Upper lobe of left lung (tissue), 6 donors: ENCODE measurements at regions not wholly inside any gene's neighbourhood (a gene's known extent, or its start where the extent isn't known, plus 50 kb on each side); places are given as distances from the start of the nearest gene placed in this dataset.
A peak's percentile ranks its signal among the peaks of the same experiment; 100 is the strongest.

ENCODE experiments used
- ATAC-seq, 2 donors: fragments of 200-7000 bp; cut with Tn5 transposase; one replicate each; pipeline ENCODE4 v1.9.1; 2022; ENCODE audit warnings: mild to moderate bottlenecking in 2 of 2, moderate library complexity in 2 of 2; ENCODE audit not compliant: low FRiP score in 2 of 2
- DNase-seq, 2 donors: peaks; one replicate each; pipeline ENCODE4 v3.0.0-alpha.2; 2019 to 2020
- H3K27ac ChIP-seq, 4 donors: fragments of 200-600 bp; sonication (generic); one replicate each; pipeline ENCODE4 v1.5.1; 2016 to 2019
- H3K27me3 ChIP-seq, 4 donors: fragments of 200-600 bp; sonication (generic); one replicate each; pipeline ENCODE4 v1.5.1; 2017 to 2019
- H3K36me3 ChIP-seq, 4 donors: fragments of 200-600 bp; sonication (generic); one replicate each; pipeline ENCODE4 v1.5.1; 2016 to 2019
- H3K4me1 ChIP-seq, 4 donors: fragments of 200-600 bp; sonication (generic); one replicate each; pipeline ENCODE4 v1.5.1; 2018 to 2019
- H3K4me3 ChIP-seq, 4 donors: fragments of 200-600 bp; sonication (generic); one replicate each; pipeline ENCODE4 v1.5.1; 2017 to 2019; ENCODE audit warnings: mild to moderate bottlenecking in 2 of 4, moderate library complexity in 1 of 4
- H3K9me3 ChIP-seq, 4 donors: fragments of 200-600 bp; sonication (generic); one replicate each; pipeline ENCODE4 v1.5.1; 2018 to 2019
- CTCF ChIP-seq, 6 experiments: fragments of 450-650 bp in 4 of 6; fragments of 200-600 bp in 2 of 6; sonication (generic) in 2 of 6; IDR thresholded peaks; one replicate each; pipeline ENCODE4 v1.5.1; 2016 to 2019; ENCODE audit warnings: antibody characterized with exemption in 6 of 6
- EP300 ChIP-seq, 4 donors: sonication (generic); formaldehyde crosslinking; IDR thresholded peaks; one replicate each; pipeline ENCODE4 v1.5.1; 2017; ENCODE audit warnings: antibody characterized with exemption in 4 of 4, control low read depth in 2 of 4
- POLR2A ChIP-seq, 4 donors: fragments of 450-650 bp; IDR thresholded peaks; one replicate each; pipeline ENCODE4 v1.5.1; 2016 to 2017; ENCODE audit warnings: antibody characterized with exemption in 4 of 4, mild to moderate bottlenecking in 2 of 4
- POLR2AphosphoS5 ChIP-seq, 2 donors: sonication (generic); formaldehyde crosslinking; IDR thresholded peaks; one replicate each; pipeline ENCODE4 v1.5.1; 2017; ENCODE audit warnings: antibody characterized with exemption in 2 of 2
- WGBS, 2 donors: methylation state at CpG; one replicate each; pipeline ENCODE4 v1.1.5; 2017 to 2018; 5-methylcytosine and 5-hydroxymethylcytosine counted together
- donor health status: DM: no; HTN: no; CAD: no; lungs with moderate emphysema.
- donor health status: DM: no; HTN: yes; CAD: no; lungs with severe emphysema.

GRCh38 chr5:86671536-86671935 is 53.8 kb downstream of the COX7C start:
- no peaks in the 10 kb centered on the region for H3K4me1 ChIP-seq

GRCh38 chr5:86674069-86674468 is 56.3 kb downstream of the COX7C start:
- H3K36me3 ChIP-seq: no peaks in the 10 kb centered on the region
- no peak for ATAC-seq
- WGBS, 2 donors: 83 to 86% methylated on average over 4 of the region's 4 CpGs
- DNase-seq: no peak
- H3K4me1 ChIP-seq: no peaks in the 10 kb centered on the region
- TF ChIP-seq CTCF (IDR thresholded peaks at IDR 0.05) (no peak), POLR2AphosphoS5 (IDR thresholded peaks at IDR 0.05) (no peak), EP300 (IDR thresholded peaks at IDR 0.05) (no peak), POLR2A (IDR thresholded peaks at IDR 0.05) (no peak)
- no peak overlapping the region for H3K4me3 ChIP-seq
- no peaks in the 10 kb centered on the region for H3K27me3 ChIP-seq
- H3K27ac ChIP-seq: no peak overlapping the region
- H3K9me3 ChIP-seq: no peaks in the 10 kb centered on the region

More at GRCh38 chr5:86671536-86671935, 53.8 kb downstream of the COX7C start:
- Histone ChIP-seq H3K36me3 (no peaks in the 10 kb centered on the region), H3K27ac (no peak overlapping the region), H3K27me3 (no peaks in the 10 kb centered on the region), H3K4me3 (no peak overlapping the region), H3K9me3 (no peaks in the 10 kb centered on the region)
- 90 to 99% methylated on average over 3 of the region's 3 CpGs for WGBS, 2 donors
- no peak for DNase-seq
- TF ChIP-seq CTCF (IDR thresholded peaks at IDR 0.05) (no peak), POLR2AphosphoS5 (IDR thresholded peaks at IDR 0.05) (no peak), EP300 (IDR thresholded peaks at IDR 0.05) (no peak), POLR2A (IDR thresholded peaks at IDR 0.05) (no peak)
- no peak for ATAC-seq

GRCh38 chr5:86675311-86675710 is 57.6 kb downstream of the COX7C start:
- DNase-seq (no peak), ATAC-seq (no peak)
- WGBS, 2 donors: 77 to 81% methylated on average over 4 of the region's 4 CpGs
- H3K36me3 ChIP-seq: no peaks in the 10 kb centered on the region
- TF ChIP-seq POLR2A (IDR thresholded peaks at IDR 0.05): no peak
- TF ChIP-seq POLR2AphosphoS5 (IDR thresholded peaks at IDR 0.05): no peak
- TF ChIP-seq CTCF (IDR thresholded peaks at IDR 0.05): no peak
- no peak for TF ChIP-seq EP300 (IDR thresholded peaks at IDR 0.05)
- H3K4me3 ChIP-seq: no peak overlapping the region
- H3K27ac ChIP-seq: no peak overlapping the region
- H3K4me1 ChIP-seq: no peaks in the 10 kb centered on the region
- no peaks in the 10 kb centered on the region for H3K9me3 ChIP-seq
- H3K27me3 ChIP-seq: no peaks in the 10 kb centered on the region

- Histone ChIP-seq H3K4me1 (no peaks in the 10 kb centered on the region), H3K9me3 (no peaks in the 10 kb centered on the region), H3K27ac (no peak overlapping the region), H3K36me3 (no peaks in the 10 kb centered on the region), H3K4me3 (no peak overlapping the region), H3K27me3 (no peaks in the 10 kb centered on the region)
- peak; percentile 78 to 93 for ATAC-seq
- 0% methylated on average over 1 of the region's 1 CpG for WGBS, 2 donors
- peak in 1 of 2 donors; percentile 34 for DNase-seq
- TF ChIP-seq POLR2A (IDR thresholded peaks at IDR 0.05) (no peak), CTCF (IDR thresholded peaks at IDR 0.05) (peak in 4 of 6 experiments; percentile 24 to 61 (median 54)), POLR2AphosphoS5 (IDR thresholded peaks at IDR 0.05) (no peak), EP300 (IDR thresholded peaks at IDR 0.05) (no peak)
Observed at GRCh38 chr5:86679529-86679928, 61.8 kb downstream of the COX7C start.

GRCh38 chr5:86679949-86680348 is 62.2 kb downstream of the COX7C start:
- WGBS, 2 donors: 66 to 68% methylated on average over 2 of the region's 2 CpGs
- Histone ChIP-seq H3K27ac (no peak overlapping the region), H3K9me3 (no peaks in the 10 kb centered on the region), H3K36me3 (no peaks in the 10 kb centered on the region), H3K4me3 (no peak overlapping the region), H3K27me3 (no peaks in the 10 kb centered on the region), H3K4me1 (no peaks in the 10 kb centered on the region)
- TF ChIP-seq POLR2A (IDR thresholded peaks at IDR 0.05) (no peak), CTCF (IDR thresholded peaks at IDR 0.05) (no peak), EP300 (IDR thresholded peaks at IDR 0.05) (no peak), POLR2AphosphoS5 (IDR thresholded peaks at IDR 0.05) (no peak)
- DNase-seq (no peak), ATAC-seq (peak in 1 of 2 donors; percentile 24)
